ENCODE measurements at regions not wholly inside any gene's neighbourhood (a gene's known extent, or its start where the extent isn't known, plus 50 kb on each side); places are given as distances from the start of the nearest gene placed in this dataset.

GRCh38 chr13:50152224-50152623, 137.0 kb downstream of the KCNRG start:
- H3K18ac ChIP-seq (ENCODE audit: low read depth, low read length): peak overlapping the region; percentile 69; the same call in 1 of the 2 replicates
- no peak overlapping the region for H4K8ac ChIP-seq (ENCODE audit: low read depth in 2 of 2, low read length in 2 of 2)
- peak overlapping the region; percentile 20; the same call in 1 of the 2 replicates for H3K27ac ChIP-seq (ENCODE audit: insufficient read depth, low read length)
- H3K23ac ChIP-seq (ENCODE audit: low read depth, low read length): no peak overlapping the region
- TF ChIP-seq POLR2A (IDR thresholded peaks at IDR 0.05; ENCODE audit: low read depth, low read length): no peak
- TF ChIP-seq MXI1 (IDR thresholded peaks at IDR 0.05; ENCODE audit: borderline replicate concordance, low read depth, low read length): no peak
- TF ChIP-seq MAFK (IDR thresholded peaks at IDR 0.05; ENCODE audit: low read depth, low read length): no peak
- no peak for TF ChIP-seq FOS (IDR thresholded peaks at IDR 0.05; ENCODE audit: low read depth, low read length)
- H3K4me3 ChIP-seq (ENCODE audit: insufficient read depth, low read depth, low read length): no peak overlapping the region
- no peak overlapping the region for H2BK5ac ChIP-seq (ENCODE audit: low read depth, low read length, poor library complexity, severe bottlenecking)
- H2AFZ ChIP-seq (replicated peaks; ENCODE audit: low read length, poor library complexity): no peak overlapping the region
- intact Hi-C loops (cut with micrococcal nuclease): no loop called here
- in situ Hi-C loops (cut with MboI; ENCODE audit: low sequenced_read_pairs): no loop called here
- POLR2A ChIA-PET (ENCODE audit: unreplicated experiment): no interaction called here
- H3K56ac ChIP-seq (ENCODE audit: extremely low read depth, insufficient read depth, low read length): no peak overlapping the region
- H3K9me1 ChIP-seq (ENCODE audit: insufficient read depth, low read length): no peaks in the 10 kb centered on the region; the same call in 1 of the 2 replicates
- CTCF ChIA-PET: no interaction called here
- H3K9ac ChIP-seq (ENCODE audit: low read depth, low read length): peak overlapping the region; percentile 19; the same call in 1 of the 2 replicates
- BruUV-seq (replicated peaks): no TSS peak
- peak overlapping the region; percentile 98 for H3K4me2 ChIP-seq (ENCODE audit: low read depth, low read length)
- DNase-seq (no peak), ATAC-seq (ENCODE audit: low read depth) (no peak)
- no peaks in the 10 kb centered on the region for H3K79me1 ChIP-seq (ENCODE audit: low read depth in 1 of 2, low read length in 2 of 2)
- H4K20me1 ChIP-seq (ENCODE audit: insufficient read depth, low read length): no peaks in the 10 kb centered on the region
- dilution Hi-C loops (cut with HindIII; ENCODE audit: low sequenced_read_pairs, unreplicated experiment): no loop called here
- peaks cover 3% of the 10 kb centered on the region; the same call in 1 of the 2 replicates for H3K4me1 ChIP-seq (ENCODE audit: control insufficient read depth, insufficient read depth, low read length)
- no peaks in the 10 kb centered on the region; the same call in 1 of the 2 replicates for H3K27me3 ChIP-seq (ENCODE audit: control insufficient read depth, insufficient read depth, low read length)
- H2BK120ac ChIP-seq (ENCODE audit: low read depth, low read length): no peak overlapping the region
- no peak overlapping the region for H2AK5ac ChIP-seq (ENCODE audit: low read depth, low read length)
- H2BK20ac ChIP-seq (ENCODE audit: low read depth, low read length): no peak overlapping the region
- H2BK15ac ChIP-seq (ENCODE audit: low read depth, low read length): no peak overlapping the region
- H3K9me3 ChIP-seq (ENCODE audit: control insufficient read depth, insufficient read depth, low read length): no peaks in the 10 kb centered on the region
- H2AK9ac ChIP-seq (replicated peaks; ENCODE audit: low read depth, low read length, poor library complexity): no peak overlapping the region
- WGBS, 2 experiments (ENCODE audit: extremely low coverage in 2 of 2, insufficient read length in 1 of 2): no CpG with 5 or more reads among the region's 3 CpGs
- H3K4ac ChIP-seq (ENCODE audit: low read depth, low read length): no peak overlapping the region
- no peak overlapping the region for H4K91ac ChIP-seq (ENCODE audit: insufficient read depth, low read depth, low read length)
- no peak overlapping the region for H4K5ac ChIP-seq (ENCODE audit: low read depth, low read length)
- H3K36me3 ChIP-seq (ENCODE audit: control insufficient read depth, insufficient read depth, low read length): no peaks in the 10 kb centered on the region
- no peak overlapping the region for H3K14ac ChIP-seq (replicated peaks; ENCODE audit: low read depth, low read length)
